ENCODE measurements at regions not wholly inside any gene's neighbourhood (a gene's known extent, or its start where the extent isn't known, plus 50 kb on each side); places are given as distances from the start of the nearest gene placed in this dataset.

DNA sequence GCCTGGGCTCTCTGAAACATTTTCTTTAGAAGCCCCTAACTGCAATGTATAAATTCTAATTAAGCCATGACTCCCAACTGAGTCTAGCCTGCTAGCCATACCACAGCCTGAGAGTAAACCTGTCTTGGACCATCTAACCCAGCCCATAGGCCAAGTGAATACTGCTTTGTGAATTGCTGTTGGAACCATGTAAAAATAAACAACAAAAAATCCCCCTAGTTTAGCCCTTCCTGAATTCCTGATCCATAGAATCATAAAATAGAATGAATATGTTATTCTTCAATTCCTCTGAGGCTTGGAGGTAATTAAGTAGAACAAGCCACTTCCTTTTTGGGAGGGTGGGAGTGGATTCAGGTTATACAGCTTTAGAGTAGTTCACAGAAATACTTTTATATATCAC, 1496.4 kb downstream of the MRPL39 start:
- TF ChIP-seq POLR2AphosphoS5 (IDR thresholded peaks at IDR 0.05) (no peak), POLR2A (IDR thresholded peaks at IDR 0.05) (no peak), EP300 (IDR thresholded peaks at IDR 0.05) (no peak)
- TF ChIP-seq, protein P1, sequence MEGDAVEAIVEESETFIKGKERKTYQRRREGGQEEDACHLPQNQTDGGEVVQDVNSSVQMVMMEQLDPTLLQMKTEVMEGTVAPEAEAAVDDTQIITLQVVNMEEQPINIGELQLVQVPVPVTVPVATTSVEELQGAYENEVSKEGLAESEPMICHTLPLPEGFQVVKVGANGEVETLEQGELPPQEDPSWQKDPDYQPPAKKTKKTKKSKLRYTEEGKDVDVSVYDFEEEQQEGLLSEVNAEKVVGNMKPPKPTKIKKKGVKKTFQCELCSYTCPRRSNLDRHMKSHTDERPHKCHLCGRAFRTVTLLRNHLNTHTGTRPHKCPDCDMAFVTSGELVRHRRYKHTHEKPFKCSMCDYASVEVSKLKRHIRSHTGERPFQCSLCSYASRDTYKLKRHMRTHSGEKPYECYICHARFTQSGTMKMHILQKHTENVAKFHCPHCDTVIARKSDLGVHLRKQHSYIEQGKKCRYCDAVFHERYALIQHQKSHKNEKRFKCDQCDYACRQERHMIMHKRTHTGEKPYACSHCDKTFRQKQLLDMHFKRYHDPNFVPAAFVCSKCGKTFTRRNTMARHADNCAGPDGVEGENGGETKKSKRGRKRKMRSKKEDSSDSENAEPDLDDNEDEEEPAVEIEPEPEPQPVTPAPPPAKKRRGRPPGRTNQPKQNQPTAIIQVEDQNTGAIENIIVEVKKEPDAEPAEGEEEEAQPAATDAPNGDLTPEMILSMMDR (IDR thresholded peaks at IDR 0.05) = no peak
